ENCODE measurements at regions not wholly inside any gene's neighbourhood (a gene's known extent, or its start where the extent isn't known, plus 50 kb on each side); places are given as distances from the start of the nearest gene placed in this dataset.

DNA sequence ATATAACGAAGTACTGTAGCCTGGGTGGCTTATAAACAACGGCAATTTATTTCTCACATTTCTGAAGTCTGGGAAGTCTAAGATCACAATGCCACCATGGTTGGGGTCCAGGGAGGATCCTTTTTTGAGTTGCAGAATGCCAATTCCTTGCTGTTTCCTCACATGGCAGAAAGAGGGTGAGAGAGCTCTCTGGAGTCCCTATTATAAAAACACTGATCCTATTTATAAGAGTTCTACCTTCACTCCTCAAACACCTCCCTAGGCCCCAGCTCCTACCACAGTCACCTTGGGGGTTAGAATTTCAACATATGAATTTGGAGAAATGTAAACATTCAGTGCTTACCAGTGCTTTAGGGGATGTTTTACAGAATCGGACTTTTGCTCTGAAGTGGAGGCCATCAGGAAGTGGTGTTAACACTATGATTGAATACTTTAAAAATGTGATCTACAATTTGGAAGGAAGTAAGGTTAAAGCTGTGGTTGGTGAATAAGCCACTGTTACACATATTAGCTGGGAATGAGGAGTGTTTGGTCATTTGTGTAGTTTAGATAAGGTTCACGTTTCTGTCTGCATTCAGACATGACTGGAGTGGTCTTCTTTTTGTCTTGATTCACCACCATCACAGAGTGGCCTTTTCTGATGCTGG is 79.9 kb upstream of the SPTLC3 start:
- Mint-ChIP-seq H3K4me1 (peaks cover 30% of the 10 kb centered on the region), H3K4me3 (no peak overlapping the region), H3K27ac (no peak overlapping the region), H3K36me3 (no peaks in the 10 kb centered on the region), H3K27me3 (ENCODE audit: low read depth) (peaks cover 4% of the 10 kb centered on the region), H3K9me3 (no peaks in the 10 kb centered on the region)
- ChIA-PET POLR2A (no interaction called here), CTCF (interaction anchor here (0.6 to 1.3 kb wide), 2 partner anchors 32 to 133 kb away, joined by 3 to 4 read pairs; no protein-coding TSS in a partner anchor)
- TF ChIP-seq, protein P1, sequence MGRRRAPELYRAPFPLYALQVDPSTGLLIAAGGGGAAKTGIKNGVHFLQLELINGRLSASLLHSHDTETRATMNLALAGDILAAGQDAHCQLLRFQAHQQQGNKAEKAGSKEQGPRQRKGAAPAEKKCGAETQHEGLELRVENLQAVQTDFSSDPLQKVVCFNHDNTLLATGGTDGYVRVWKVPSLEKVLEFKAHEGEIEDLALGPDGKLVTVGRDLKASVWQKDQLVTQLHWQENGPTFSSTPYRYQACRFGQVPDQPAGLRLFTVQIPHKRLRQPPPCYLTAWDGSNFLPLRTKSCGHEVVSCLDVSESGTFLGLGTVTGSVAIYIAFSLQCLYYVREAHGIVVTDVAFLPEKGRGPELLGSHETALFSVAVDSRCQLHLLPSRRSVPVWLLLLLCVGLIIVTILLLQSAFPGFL (CRISPR knock-in tag; IDR thresholded peaks at IDR 0.05; ENCODE audit: borderline replicate concordance) = no peak
- TF ChIP-seq GABPB1 (CRISPR knock-in tag; IDR thresholded peaks at IDR 0.05) = peak; percentile 30; the same call in 1 of the 2 replicates
- no peak for DNase-seq (ENCODE audit: low spot score)
- ATAC-seq = no peak

DNA sequence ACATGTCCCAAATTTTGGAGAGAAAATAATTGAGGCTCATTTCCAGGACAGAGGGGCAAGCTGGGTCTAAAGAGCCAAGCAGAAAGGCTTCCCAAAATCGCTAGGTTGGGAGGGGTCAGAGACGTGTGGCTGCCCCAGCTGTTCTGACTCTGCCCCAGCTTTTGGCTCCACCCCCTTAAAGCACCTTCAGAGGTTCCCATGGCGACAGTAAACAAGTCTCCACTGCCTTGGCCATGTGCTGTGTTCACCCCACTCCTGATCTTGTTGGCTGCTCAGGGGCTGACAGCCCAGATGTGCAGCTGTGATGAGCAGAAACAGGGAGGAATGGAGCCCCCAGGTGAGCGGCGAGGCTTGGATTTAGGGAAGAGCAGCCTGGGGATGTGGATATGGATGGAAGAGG is 72.8 kb upstream of the SPTLC3 start:
- Mint-ChIP-seq H3K36me3 (no peaks in the 10 kb centered on the region), H3K27me3 (ENCODE audit: low read depth) (no peaks in the 10 kb centered on the region; the same call in 1 of the 2 replicates), H3K4me3 (no peak overlapping the region), H3K9me3 (0 out of 2 replicates have a peak, but pooled peaks cover 3% of the 10 kb centered on the region), H3K27ac (no peak overlapping the region; the same call in 1 of the 2 replicates), H3K4me1 (peaks cover 5% of the 10 kb centered on the region)
- ATAC-seq = peak; percentile 94
- POLR2A ChIA-PET = interaction anchor here (0.6 kb wide), 1 partner anchor 613 kb away, joined by 3 read pairs; no protein-coding TSS in a partner anchor
- DNase-seq (ENCODE audit: low spot score) = peak; percentile 47
- CTCF ChIA-PET = interaction anchor here (0.7 to 1.8 kb wide), 3 partner anchors 11 to 366 kb away, joined by 3 to 6 read pairs (median 3); no protein-coding TSS in a partner anchor
- TF ChIP-seq RORB (CRISPR knock-in tag; IDR thresholded peaks at IDR 0.05) (no peak), ZNF317 (CRISPR knock-in tag; IDR thresholded peaks at IDR 0.05; ENCODE audit: borderline replicate concordance, low read depth) (no peak), KAT7 (CRISPR knock-in tag; IDR thresholded peaks at IDR 0.05; ENCODE audit: borderline replicate concordance) (no peak), SP1 (CRISPR knock-in tag; conservative IDR thresholded peaks at IDR 0.05) (no peak), MYBL2 (CRISPR knock-in tag; IDR thresholded peaks at IDR 0.05) (no peak), SMAD4 (CRISPR knock-in tag; IDR thresholded peaks at IDR 0.05) (no peak), CREB1 (CRISPR knock-in tag; IDR thresholded peaks at IDR 0.05) (no peak), FOXP1 (CRISPR knock-in tag; IDR thresholded peaks at IDR 0.05; ENCODE audit: borderline replicate concordance) (no peak), JAZF1 (CRISPR knock-in tag; IDR thresholded peaks at IDR 0.05) (no peak), ETV6 (CRISPR knock-in tag; IDR thresholded peaks at IDR 0.05) (no peak), GABPB1 (CRISPR knock-in tag; IDR thresholded peaks at IDR 0.05) (no peak), ZNF232 (CRISPR knock-in tag; IDR thresholded peaks at IDR 0.05) (no peak)
- TF ChIP-seq, protein P2, sequence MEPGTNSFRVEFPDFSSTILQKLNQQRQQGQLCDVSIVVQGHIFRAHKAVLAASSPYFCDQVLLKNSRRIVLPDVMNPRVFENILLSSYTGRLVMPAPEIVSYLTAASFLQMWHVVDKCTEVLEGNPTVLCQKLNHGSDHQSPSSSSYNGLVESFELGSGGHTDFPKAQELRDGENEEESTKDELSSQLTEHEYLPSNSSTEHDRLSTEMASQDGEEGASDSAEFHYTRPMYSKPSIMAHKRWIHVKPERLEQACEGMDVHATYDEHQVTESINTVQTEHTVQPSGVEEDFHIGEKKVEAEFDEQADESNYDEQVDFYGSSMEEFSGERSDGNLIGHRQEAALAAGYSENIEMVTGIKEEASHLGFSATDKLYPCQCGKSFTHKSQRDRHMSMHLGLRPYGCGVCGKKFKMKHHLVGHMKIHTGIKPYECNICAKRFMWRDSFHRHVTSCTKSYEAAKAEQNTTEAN (CRISPR knock-in tag; IDR thresholded peaks at IDR 0.05) = no peak
- TF ChIP-seq, protein P3, sequence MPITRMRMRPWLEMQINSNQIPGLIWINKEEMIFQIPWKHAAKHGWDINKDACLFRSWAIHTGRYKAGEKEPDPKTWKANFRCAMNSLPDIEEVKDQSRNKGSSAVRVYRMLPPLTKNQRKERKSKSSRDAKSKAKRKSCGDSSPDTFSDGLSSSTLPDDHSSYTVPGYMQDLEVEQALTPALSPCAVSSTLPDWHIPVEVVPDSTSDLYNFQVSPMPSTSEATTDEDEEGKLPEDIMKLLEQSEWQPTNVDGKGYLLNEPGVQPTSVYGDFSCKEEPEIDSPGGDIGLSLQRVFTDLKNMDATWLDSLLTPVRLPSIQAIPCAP (CRISPR knock-in tag; IDR thresholded peaks at IDR 0.05) = no peak
- TF ChIP-seq, protein P4, sequence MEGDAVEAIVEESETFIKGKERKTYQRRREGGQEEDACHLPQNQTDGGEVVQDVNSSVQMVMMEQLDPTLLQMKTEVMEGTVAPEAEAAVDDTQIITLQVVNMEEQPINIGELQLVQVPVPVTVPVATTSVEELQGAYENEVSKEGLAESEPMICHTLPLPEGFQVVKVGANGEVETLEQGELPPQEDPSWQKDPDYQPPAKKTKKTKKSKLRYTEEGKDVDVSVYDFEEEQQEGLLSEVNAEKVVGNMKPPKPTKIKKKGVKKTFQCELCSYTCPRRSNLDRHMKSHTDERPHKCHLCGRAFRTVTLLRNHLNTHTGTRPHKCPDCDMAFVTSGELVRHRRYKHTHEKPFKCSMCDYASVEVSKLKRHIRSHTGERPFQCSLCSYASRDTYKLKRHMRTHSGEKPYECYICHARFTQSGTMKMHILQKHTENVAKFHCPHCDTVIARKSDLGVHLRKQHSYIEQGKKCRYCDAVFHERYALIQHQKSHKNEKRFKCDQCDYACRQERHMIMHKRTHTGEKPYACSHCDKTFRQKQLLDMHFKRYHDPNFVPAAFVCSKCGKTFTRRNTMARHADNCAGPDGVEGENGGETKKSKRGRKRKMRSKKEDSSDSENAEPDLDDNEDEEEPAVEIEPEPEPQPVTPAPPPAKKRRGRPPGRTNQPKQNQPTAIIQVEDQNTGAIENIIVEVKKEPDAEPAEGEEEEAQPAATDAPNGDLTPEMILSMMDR (IDR thresholded peaks at IDR 0.05) = no peak
- TF ChIP-seq, protein P5, sequence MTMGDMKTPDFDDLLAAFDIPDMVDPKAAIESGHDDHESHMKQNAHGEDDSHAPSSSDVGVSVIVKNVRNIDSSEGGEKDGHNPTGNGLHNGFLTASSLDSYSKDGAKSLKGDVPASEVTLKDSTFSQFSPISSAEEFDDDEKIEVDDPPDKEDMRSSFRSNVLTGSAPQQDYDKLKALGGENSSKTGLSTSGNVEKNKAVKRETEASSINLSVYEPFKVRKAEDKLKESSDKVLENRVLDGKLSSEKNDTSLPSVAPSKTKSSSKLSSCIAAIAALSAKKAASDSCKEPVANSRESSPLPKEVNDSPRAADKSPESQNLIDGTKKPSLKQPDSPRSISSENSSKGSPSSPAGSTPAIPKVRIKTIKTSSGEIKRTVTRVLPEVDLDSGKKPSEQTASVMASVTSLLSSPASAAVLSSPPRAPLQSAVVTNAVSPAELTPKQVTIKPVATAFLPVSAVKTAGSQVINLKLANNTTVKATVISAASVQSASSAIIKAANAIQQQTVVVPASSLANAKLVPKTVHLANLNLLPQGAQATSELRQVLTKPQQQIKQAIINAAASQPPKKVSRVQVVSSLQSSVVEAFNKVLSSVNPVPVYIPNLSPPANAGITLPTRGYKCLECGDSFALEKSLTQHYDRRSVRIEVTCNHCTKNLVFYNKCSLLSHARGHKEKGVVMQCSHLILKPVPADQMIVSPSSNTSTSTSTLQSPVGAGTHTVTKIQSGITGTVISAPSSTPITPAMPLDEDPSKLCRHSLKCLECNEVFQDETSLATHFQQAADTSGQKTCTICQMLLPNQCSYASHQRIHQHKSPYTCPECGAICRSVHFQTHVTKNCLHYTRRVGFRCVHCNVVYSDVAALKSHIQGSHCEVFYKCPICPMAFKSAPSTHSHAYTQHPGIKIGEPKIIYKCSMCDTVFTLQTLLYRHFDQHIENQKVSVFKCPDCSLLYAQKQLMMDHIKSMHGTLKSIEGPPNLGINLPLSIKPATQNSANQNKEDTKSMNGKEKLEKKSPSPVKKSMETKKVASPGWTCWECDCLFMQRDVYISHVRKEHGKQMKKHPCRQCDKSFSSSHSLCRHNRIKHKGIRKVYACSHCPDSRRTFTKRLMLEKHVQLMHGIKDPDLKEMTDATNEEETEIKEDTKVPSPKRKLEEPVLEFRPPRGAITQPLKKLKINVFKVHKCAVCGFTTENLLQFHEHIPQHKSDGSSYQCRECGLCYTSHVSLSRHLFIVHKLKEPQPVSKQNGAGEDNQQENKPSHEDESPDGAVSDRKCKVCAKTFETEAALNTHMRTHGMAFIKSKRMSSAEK (CRISPR knock-in tag; IDR thresholded peaks at IDR 0.05; ENCODE audit: borderline replicate concordance) = no peak
- TF ChIP-seq, protein P6, sequence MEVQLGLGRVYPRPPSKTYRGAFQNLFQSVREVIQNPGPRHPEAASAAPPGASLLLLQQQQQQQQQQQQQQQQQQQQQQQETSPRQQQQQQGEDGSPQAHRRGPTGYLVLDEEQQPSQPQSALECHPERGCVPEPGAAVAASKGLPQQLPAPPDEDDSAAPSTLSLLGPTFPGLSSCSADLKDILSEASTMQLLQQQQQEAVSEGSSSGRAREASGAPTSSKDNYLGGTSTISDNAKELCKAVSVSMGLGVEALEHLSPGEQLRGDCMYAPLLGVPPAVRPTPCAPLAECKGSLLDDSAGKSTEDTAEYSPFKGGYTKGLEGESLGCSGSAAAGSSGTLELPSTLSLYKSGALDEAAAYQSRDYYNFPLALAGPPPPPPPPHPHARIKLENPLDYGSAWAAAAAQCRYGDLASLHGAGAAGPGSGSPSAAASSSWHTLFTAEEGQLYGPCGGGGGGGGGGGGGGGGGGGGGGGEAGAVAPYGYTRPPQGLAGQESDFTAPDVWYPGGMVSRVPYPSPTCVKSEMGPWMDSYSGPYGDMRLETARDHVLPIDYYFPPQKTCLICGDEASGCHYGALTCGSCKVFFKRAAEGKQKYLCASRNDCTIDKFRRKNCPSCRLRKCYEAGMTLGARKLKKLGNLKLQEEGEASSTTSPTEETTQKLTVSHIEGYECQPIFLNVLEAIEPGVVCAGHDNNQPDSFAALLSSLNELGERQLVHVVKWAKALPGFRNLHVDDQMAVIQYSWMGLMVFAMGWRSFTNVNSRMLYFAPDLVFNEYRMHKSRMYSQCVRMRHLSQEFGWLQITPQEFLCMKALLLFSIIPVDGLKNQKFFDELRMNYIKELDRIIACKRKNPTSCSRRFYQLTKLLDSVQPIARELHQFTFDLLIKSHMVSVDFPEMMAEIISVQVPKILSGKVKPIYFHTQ (CRISPR knock-in tag; IDR thresholded peaks at IDR 0.05) = no peak
- TF ChIP-seq, protein P7, sequence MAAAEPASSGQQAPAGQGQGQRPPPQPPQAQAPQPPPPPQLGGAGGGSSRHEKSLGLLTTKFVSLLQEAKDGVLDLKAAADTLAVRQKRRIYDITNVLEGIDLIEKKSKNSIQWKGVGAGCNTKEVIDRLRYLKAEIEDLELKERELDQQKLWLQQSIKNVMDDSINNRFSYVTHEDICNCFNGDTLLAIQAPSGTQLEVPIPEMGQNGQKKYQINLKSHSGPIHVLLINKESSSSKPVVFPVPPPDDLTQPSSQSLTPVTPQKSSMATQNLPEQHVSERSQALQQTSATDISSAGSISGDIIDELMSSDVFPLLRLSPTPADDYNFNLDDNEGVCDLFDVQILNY (CRISPR knock-in tag; IDR thresholded peaks at IDR 0.05) = no peak

All from WTC11 (cell line).